Central memory CD8-positive, alpha-beta T cell (primary cell): ENCODE measurements at regions not wholly inside any gene's neighbourhood (a gene's known extent, or its start where the extent isn't known, plus 50 kb on each side); places are given as distances from the start of the nearest gene placed in this dataset.

ENCODE experiments used
- ATAC-seq: fragments of 150-1000 bp; cut with Tn5 transposase; replicated peaks from 2 replicates; pipeline ENCODE4 v1.10.0; 2022; ENCODE audit warnings: mild to moderate bottlenecking, moderate FRiP score, moderate number of reproducible peaks; ENCODE audit not compliant: poor library complexity, severe bottlenecking; ENCODE audit errors: extremely low read depth
- DNase-seq, 2 donors: peaks; one replicate each; pipeline ENCODE4 v3.0.0; 2021; ENCODE audit warnings: low spot score in 2 of 2
- H3K27ac Mint-ChIP-seq: one replicate; pipeline ENCODE4 v1.8.0; 2022; ENCODE audit warnings: low read depth, mild to moderate bottlenecking, moderate library complexity, mixed read lengths
- H3K27me3 Mint-ChIP-seq: one replicate; pipeline ENCODE4 v1.8.0; 2022; ENCODE audit warnings: mixed read lengths
- H3K36me3 Mint-ChIP-seq: one replicate; pipeline ENCODE4 v1.8.0; 2022; ENCODE audit warnings: mild to moderate bottlenecking, moderate library complexity, mixed read lengths; ENCODE audit not compliant: insufficient read depth
- H3K4me1 Mint-ChIP-seq: one replicate; pipeline ENCODE4 v1.8.0; 2022; ENCODE audit warnings: mixed read lengths
- H3K4me3 Mint-ChIP-seq: one replicate; pipeline ENCODE4 v1.8.0; 2022; ENCODE audit warnings: mild to moderate bottlenecking, moderate library complexity, mixed read lengths
- H3K9me3 Mint-ChIP-seq: one replicate; pipeline ENCODE4 v1.8.0; 2022; ENCODE audit warnings: mixed read lengths

DNA sequence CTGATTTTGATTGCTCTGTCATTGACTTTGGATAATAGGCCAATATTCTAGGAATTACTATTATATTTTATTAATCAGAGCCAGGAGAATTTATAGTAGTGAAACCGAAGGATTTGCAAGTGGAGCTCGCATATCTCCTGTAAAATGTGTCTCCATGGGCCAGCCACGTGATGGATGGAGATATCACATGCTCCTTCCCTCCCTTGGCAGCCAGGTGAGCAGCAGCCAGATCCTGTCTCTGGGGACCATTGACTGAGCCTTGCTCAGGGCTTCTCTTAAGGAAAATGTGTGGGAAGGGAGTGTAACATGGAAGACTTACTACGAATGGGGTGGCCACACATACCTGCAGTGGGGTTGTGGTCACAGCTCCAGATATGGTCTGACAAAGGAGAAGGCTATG lies 144.7 kb upstream of the RGMA start:
- DNase-seq (no peak), ATAC-seq (no peak)
- peaks cover 59% of the 10 kb centered on the region for H3K27me3 Mint-ChIP-seq
- H3K27ac Mint-ChIP-seq, result no peak overlapping the region
- peaks cover 27% of the 10 kb centered on the region for H3K4me1 Mint-ChIP-seq
- H3K9me3 Mint-ChIP-seq, result no peaks in the 10 kb centered on the region
- no peaks in the 10 kb centered on the region for H3K36me3 Mint-ChIP-seq
- H3K4me3 Mint-ChIP-seq, result no peak overlapping the region

- DNase-seq, result no peak
- H3K27me3 Mint-ChIP-seq, result peaks cover 55% of the 10 kb centered on the region
- H3K9me3 Mint-ChIP-seq, result no peaks in the 10 kb centered on the region
- H3K27ac Mint-ChIP-seq, result no peak overlapping the region
- no peaks in the 10 kb centered on the region for H3K36me3 Mint-ChIP-seq
- no peak for ATAC-seq
- H3K4me1 Mint-ChIP-seq, result peaks cover 27% of the 10 kb centered on the region
- no peak overlapping the region for H3K4me3 Mint-ChIP-seq
These were observed 143.8 kb upstream of the RGMA start for GRCh38 chr15:93232845-93233244.

DNA sequence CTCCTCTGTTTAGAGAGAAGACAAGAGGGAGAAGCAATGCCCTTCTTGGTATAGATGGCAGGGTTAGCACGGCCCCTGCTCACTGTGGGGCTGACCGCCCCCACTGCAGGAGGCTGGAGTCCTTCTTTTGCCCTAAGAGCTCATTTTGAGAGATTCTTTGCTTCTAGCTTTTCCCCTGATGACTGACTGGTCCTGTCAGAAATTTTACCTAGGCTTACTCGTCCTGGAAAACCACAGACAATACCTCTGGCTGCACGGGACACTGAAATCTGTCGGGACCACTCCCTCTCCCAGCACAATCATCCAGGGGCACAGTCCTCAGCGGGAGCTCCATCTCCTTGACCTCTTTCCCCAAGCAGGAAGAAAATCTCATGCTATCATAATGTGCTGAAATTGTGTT lies 143.0 kb upstream of the RGMA start:
- H3K36me3 Mint-ChIP-seq, result no peaks in the 10 kb centered on the region
- no peaks in the 10 kb centered on the region for H3K9me3 Mint-ChIP-seq
- peaks cover 27% of the 10 kb centered on the region for H3K4me1 Mint-ChIP-seq
- peak overlapping the region; percentile 50 for H3K4me3 Mint-ChIP-seq
- no peak overlapping the region for H3K27ac Mint-ChIP-seq
- DNase-seq, result no peak
- ATAC-seq, result no peak
- H3K27me3 Mint-ChIP-seq, result peaks cover 54% of the 10 kb centered on the region

DNA sequence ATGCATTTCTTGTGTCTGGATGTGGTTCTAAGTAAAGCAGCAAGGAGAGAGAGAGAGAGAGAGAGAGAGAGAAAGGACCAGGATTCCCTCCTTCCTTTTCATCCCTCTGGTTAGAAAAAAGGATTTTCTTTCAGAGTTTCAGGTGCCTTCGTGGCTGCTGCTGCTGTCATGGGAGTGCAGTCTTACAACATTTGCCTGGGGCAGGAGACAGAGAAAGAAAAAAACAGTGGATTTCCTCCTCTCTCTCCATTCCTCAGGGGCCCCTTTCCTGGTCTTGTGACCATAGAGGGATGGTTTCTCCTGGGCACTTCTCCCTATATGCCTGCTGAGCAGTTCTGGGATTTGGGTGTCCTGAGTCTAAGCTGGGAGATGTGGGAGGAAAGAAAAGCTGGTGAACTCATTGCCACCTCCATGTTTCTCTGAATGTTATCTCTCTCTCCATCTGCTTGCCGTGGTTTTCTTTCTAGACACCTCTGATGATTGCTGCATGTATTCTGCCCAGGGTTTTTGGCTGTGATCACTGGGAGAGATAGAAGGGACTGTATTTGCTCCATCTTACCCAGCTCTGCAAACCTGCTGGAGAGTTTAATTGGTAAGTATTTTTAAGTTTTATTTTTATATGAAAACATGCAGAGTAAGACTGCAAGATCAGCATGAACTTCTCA lies 142.4 kb upstream of the RGMA start:
- Mint-ChIP-seq H3K27me3 (peaks cover 57% of the 10 kb centered on the region), H3K4me1 (peaks cover 23% of the 10 kb centered on the region), H3K27ac (no peak overlapping the region), H3K36me3 (no peaks in the 10 kb centered on the region), H3K9me3 (no peaks in the 10 kb centered on the region), H3K4me3 (no peak overlapping the region)
- ATAC-seq (peak; percentile 58), DNase-seq (no peak)

DNA sequence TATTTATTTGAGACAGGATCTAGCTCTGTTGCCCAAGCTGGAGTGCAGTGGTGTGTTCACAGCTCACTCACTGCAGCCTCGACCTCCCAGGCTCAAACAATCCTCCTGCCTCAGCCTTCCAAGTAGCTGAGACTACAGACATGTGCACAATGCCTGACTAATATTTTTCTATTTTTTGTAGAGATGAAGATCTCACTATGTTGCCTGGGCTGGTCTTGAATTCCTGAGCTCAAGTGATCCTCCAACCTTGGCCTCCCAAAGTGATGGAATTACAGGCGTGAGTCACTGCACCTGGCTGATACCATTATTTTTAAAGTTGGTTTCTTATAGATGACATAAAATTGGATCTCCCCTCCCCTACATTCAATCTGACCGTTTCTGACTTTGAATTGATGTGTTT lies 139.5 kb upstream of the RGMA start:
- Mint-ChIP-seq H3K36me3 (no peaks in the 10 kb centered on the region), H3K9me3 (no peaks in the 10 kb centered on the region), H3K27ac (no peak overlapping the region), H3K4me3 (no peak overlapping the region), H3K4me1 (peaks cover 26% of the 10 kb centered on the region), H3K27me3 (peaks cover 68% of the 10 kb centered on the region)
- DNase-seq (no peak), ATAC-seq (no peak)

DNA sequence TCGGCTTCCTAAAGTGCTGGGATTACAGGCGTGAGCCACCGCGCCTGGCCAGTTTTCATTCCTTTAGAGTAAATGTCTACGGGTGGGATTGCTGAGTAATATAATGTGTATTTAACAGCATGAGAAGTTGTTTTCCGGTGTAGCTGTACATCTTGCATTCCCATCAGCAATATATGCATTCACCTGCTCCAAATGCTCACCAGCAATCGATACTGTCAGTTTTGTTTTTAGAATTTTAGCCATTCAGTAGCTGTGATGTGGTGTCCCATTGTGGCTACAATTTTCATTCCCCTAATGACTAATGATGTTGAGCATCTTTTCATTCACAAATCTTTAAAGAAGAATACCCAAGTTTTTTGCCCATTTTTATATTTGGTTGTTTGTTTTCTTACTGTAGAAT lies 134.8 kb upstream of the RGMA start:
- ATAC-seq (no peak), DNase-seq (no peak)
- H3K4me1 Mint-ChIP-seq, result peaks cover 8% of the 10 kb centered on the region
- H3K27ac Mint-ChIP-seq, result no peak overlapping the region
- peaks cover 62% of the 10 kb centered on the region for H3K27me3 Mint-ChIP-seq
- no peaks in the 10 kb centered on the region for H3K36me3 Mint-ChIP-seq
- peaks cover 4% of the 10 kb centered on the region for H3K9me3 Mint-ChIP-seq
- no peak overlapping the region for H3K4me3 Mint-ChIP-seq

DNA sequence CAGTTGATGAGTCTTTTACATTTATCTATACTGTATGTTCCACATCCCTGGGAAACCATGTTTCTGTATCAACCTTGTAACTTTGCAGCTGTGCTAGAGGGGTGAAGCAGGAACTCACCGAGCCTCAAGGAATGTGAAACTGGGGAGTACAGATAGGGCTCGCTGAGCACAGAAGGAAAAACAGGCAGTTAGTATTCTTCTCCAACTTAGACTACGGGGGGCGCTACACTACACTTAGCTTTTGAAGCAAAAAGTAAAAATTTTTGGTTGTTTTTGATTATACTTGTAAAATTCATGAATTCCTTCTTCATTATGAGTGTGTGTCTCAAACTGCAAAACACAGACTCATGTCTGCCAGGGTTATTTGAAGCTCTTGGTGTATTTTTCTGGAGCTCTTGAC lies 132.7 kb upstream of the RGMA start:
- Mint-ChIP-seq H3K27me3 (peaks cover 47% of the 10 kb centered on the region), H3K9me3 (peaks cover 6% of the 10 kb centered on the region), H3K4me1 (peaks cover 8% of the 10 kb centered on the region), H3K4me3 (no peak overlapping the region), H3K27ac (no peak overlapping the region), H3K36me3 (no peaks in the 10 kb centered on the region)
- ATAC-seq (no peak), DNase-seq (no peak)

GRCh38 chr15:93219859-93220420 lies 130.9 kb upstream of the RGMA start:
- Mint-ChIP-seq H3K4me3 (no peak overlapping the region), H3K4me1 (peaks cover 8% of the 10 kb centered on the region), H3K27me3 (peaks cover 29% of the 10 kb centered on the region), H3K36me3 (no peaks in the 10 kb centered on the region), H3K9me3 (peaks cover 6% of the 10 kb centered on the region), H3K27ac (no peak overlapping the region)
- DNase-seq (no peak), ATAC-seq (no peak)

- no peak for ATAC-seq
- Mint-ChIP-seq H3K4me3 (no peak overlapping the region), H3K36me3 (no peaks in the 10 kb centered on the region), H3K4me1 (no peaks in the 10 kb centered on the region), H3K27me3 (peaks cover 10% of the 10 kb centered on the region), H3K27ac (no peak overlapping the region), H3K9me3 (peaks cover 6% of the 10 kb centered on the region)
- DNase-seq, result no peak
These were observed 128.3 kb upstream of the RGMA start for GRCh38 chr15:93217343-93217742.

DNA sequence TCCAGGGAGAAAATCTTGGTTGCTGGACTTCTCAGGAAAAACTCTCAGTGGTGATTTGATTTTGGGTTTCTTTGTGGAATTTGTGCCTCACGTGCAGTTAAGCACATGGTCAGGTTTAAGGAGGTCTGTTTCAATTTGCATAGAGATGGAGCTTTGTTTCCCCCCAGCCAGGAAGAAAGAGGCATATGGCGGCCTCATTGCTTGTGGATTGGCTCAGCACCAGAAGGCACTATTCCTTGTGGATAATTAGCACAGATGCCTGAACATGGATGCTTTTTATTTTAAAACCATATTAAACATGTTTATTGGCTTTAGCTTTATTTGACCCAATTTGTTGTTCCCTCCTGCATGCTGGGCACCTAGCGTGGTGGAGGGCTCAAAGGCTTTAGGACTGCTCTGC lies 125.1 kb upstream of the RGMA start:
- Mint-ChIP-seq H3K4me1 (no peaks in the 10 kb centered on the region), H3K4me3 (no peak overlapping the region), H3K36me3 (no peaks in the 10 kb centered on the region), H3K27me3 (no peaks in the 10 kb centered on the region), H3K27ac (no peak overlapping the region), H3K9me3 (peaks cover 5% of the 10 kb centered on the region)
- DNase-seq (no peak), ATAC-seq (no peak)

GRCh38 chr15:93213281-93213680 lies 124.3 kb upstream of the RGMA start:
- no peaks in the 10 kb centered on the region for H3K9me3 Mint-ChIP-seq
- H3K4me1 Mint-ChIP-seq, result no peaks in the 10 kb centered on the region
- DNase-seq (no peak), ATAC-seq (no peak)
- no peaks in the 10 kb centered on the region for H3K36me3 Mint-ChIP-seq
- H3K4me3 Mint-ChIP-seq, result no peak overlapping the region
- no peak overlapping the region for H3K27ac Mint-ChIP-seq
- no peaks in the 10 kb centered on the region for H3K27me3 Mint-ChIP-seq

DNA sequence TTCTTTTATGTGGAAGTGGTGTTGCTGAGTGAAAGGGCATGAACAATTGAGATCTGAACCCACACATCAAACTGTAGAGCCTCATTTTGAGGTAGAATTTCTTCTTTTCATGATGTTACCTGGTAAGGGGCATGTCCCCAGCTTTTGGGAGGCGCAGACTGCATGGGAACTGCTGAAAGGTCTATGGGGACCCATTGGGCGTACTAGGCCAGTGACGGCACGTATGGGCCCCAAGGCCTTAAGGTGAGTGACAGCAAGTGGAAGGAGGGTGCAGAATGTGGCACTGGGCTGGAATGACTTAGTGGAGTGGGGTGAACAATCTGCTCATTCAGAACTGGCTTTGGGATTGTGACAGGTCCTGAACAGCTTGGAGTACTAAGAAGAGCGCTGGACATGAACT lies 123.6 kb upstream of the RGMA start:
- no peak for ATAC-seq
- Mint-ChIP-seq H3K36me3 (no peaks in the 10 kb centered on the region), H3K4me1 (no peaks in the 10 kb centered on the region), H3K9me3 (no peaks in the 10 kb centered on the region), H3K4me3 (no peak overlapping the region), H3K27me3 (no peaks in the 10 kb centered on the region), H3K27ac (no peak overlapping the region)
- no peak for DNase-seq

GRCh38 chr15:93210995-93211394 lies 122.0 kb upstream of the RGMA start:
- Mint-ChIP-seq H3K27me3 (peaks cover 9% of the 10 kb centered on the region), H3K4me1 (no peaks in the 10 kb centered on the region), H3K27ac (no peak overlapping the region), H3K4me3 (no peak overlapping the region), H3K36me3 (no peaks in the 10 kb centered on the region), H3K9me3 (no peaks in the 10 kb centered on the region)
- ATAC-seq, result no peak
- DNase-seq, result no peak
